Mesendoderm (in vitro differentiated cells): ENCODE measurements at regions not wholly inside any gene's neighbourhood (a gene's known extent, or its start where the extent isn't known, plus 50 kb on each side); places are given as distances from the start of the nearest gene placed in this dataset.
A peak's percentile ranks its signal among the peaks of the same experiment; 100 is the strongest.
"Not testable (repeated sequence)": the region's sequence is repeated elsewhere in the genome, so short reads cannot be mapped to it uniquely, and the experiment has no call there.

ENCODE experiments used
- DNase-seq: peaks from one replicate; pipeline ENCODE4 v3.0.0; 2013
- H2AK5ac ChIP-seq: 2 replicates; pipeline ENCODE4 v1.6.1; 2013; ENCODE audit warnings: low read length, inconsistent platforms
- H2BK120ac ChIP-seq: 2 replicates; pipeline ENCODE4 v1.6.1; 2013; ENCODE audit warnings: low read depth, mild to moderate bottlenecking, low read length, moderate library complexity, mixed read lengths
- H2BK15ac ChIP-seq: replicated peaks from 2 replicates; pipeline ENCODE4 v1.6.1; 2013; ENCODE audit warnings: low read depth, mild to moderate bottlenecking, moderate library complexity
- H2BK5ac ChIP-seq: 2 replicates; pipeline ENCODE4 v1.6.1; 2013; ENCODE audit warnings: low read length, inconsistent platforms
- H3K18ac ChIP-seq: 2 replicates; pipeline ENCODE4 v1.6.1; 2013; ENCODE audit warnings: mild to moderate bottlenecking, low read length, mixed read lengths
- H3K23ac ChIP-seq: one replicate; pipeline ENCODE4 v1.6.1; 2013; ENCODE audit warnings: low read length
- H3K27ac ChIP-seq: 2 replicates; pipeline ENCODE4 v1.5.1; 2013; ENCODE audit warnings: low read depth, mild to moderate bottlenecking, inconsistent platforms, low read length, moderate library complexity
- H3K27me3 ChIP-seq: 2 replicates; pipeline ENCODE4 v1.6.1; 2013; ENCODE audit warnings: low read length, control low read depth, mild to moderate bottlenecking, inconsistent platforms; ENCODE audit not compliant: insufficient read depth, poor library complexity
- H3K36me3 ChIP-seq: 2 replicates; pipeline ENCODE4 v1.6.1; 2013; ENCODE audit warnings: low read length, inconsistent platforms; ENCODE audit not compliant: control insufficient read depth, insufficient read depth
- H3K4ac ChIP-seq: one replicate; pipeline ENCODE4 v1.6.1; 2013; ENCODE audit warnings: low read depth, mild to moderate bottlenecking, low read length, moderate library complexity
- H3K4me1 ChIP-seq: 2 replicates; pipeline ENCODE4 v1.6.1; 2013; ENCODE audit warnings: low read depth, low read length, inconsistent platforms; ENCODE audit not compliant: control insufficient read depth
- H3K4me2 ChIP-seq: 2 replicates; pipeline ENCODE4 v1.6.1; 2013; ENCODE audit warnings: low read length
- H3K4me3 ChIP-seq: 2 replicates; pipeline ENCODE4 v1.5.1; 2013; ENCODE audit warnings: mild to moderate bottlenecking, low read length
- H3K56ac ChIP-seq: one replicate; pipeline ENCODE4 v1.6.1; 2013; ENCODE audit warnings: low read length
- H3K79me1 ChIP-seq: 2 replicates; pipeline ENCODE4 v1.6.1; 2013; ENCODE audit warnings: low read length, inconsistent platforms
- H3K79me2 ChIP-seq: 2 replicates; pipeline ENCODE4 v1.6.1; 2013; ENCODE audit warnings: mild to moderate bottlenecking, low read length; ENCODE audit not compliant: control insufficient read depth, insufficient read depth
- H3K9ac ChIP-seq: 2 replicates; pipeline ENCODE4 v1.6.1; 2013; ENCODE audit warnings: low read length, inconsistent platforms
- H4K5ac ChIP-seq: one replicate; pipeline ENCODE4 v1.6.1; 2013; ENCODE audit warnings: low read length
- H4K8ac ChIP-seq: one replicate; pipeline ENCODE4 v1.6.1; 2013; ENCODE audit warnings: low read depth, mild to moderate bottlenecking, control low read depth, low read length, moderate library complexity
- WGBS: extraction: QIAGEN DNeasy Blood & Tissue Kit; methylation state at CpG from one replicate; pipeline ENCODE4 v1.1.7; 2013; ENCODE audit warnings: low lambda C conversion rate, missing lambda C conversion rate; ENCODE audit not compliant: insufficient coverage; ENCODE audit errors: extremely low coverage; 5-methylcytosine and 5-hydroxymethylcytosine counted together

DNA sequence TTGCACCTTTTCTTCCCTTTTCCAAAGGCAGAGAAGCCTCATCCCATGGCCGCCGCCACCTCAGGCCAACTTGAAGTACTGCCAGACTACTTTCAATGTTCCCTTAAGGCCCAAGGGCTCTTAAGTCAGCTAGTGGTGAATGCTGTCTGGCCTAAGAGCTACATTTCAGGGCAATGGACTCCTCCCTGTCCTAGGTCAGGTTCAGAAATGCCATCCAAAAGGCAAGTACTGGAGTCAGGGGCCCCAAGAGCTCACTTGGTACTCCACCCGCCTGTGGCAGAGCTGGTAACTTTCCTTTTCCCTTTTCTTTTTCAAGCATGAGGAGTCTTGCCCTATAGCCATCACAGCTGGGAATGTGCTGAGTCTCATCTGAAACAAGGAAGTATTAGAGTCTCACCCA, 327.1 kb downstream of the NAP1L3 start:
- H2BK120ac ChIP-seq, result no peak overlapping the region
- H3K23ac ChIP-seq, result no peak overlapping the region
- DNase-seq, result peak; percentile 0
- no CpG with 5 or more reads among the region's 3 CpGs for WGBS
- H3K79me1 ChIP-seq, result no peaks in the 10 kb centered on the region
- no peak overlapping the region for H3K27ac ChIP-seq
- H3K4ac ChIP-seq, result no peak overlapping the region
- no peak overlapping the region for H2BK5ac ChIP-seq
- no peaks in the 10 kb centered on the region for H3K27me3 ChIP-seq
- no peak overlapping the region for H3K18ac ChIP-seq
- H3K4me1 ChIP-seq, result no peaks in the 10 kb centered on the region
- H3K9ac ChIP-seq, result no peak overlapping the region
- no peaks in the 10 kb centered on the region for H3K79me2 ChIP-seq
- no peak overlapping the region for H3K56ac ChIP-seq
- no peak overlapping the region for H3K4me2 ChIP-seq
- H3K36me3 ChIP-seq, result no peaks in the 10 kb centered on the region
- H4K8ac ChIP-seq, result no peak overlapping the region
- no peak overlapping the region for H2BK15ac ChIP-seq
- no peak overlapping the region for H2AK5ac ChIP-seq
- H4K5ac ChIP-seq, result no peak overlapping the region
- no peak overlapping the region for H3K4me3 ChIP-seq

DNA sequence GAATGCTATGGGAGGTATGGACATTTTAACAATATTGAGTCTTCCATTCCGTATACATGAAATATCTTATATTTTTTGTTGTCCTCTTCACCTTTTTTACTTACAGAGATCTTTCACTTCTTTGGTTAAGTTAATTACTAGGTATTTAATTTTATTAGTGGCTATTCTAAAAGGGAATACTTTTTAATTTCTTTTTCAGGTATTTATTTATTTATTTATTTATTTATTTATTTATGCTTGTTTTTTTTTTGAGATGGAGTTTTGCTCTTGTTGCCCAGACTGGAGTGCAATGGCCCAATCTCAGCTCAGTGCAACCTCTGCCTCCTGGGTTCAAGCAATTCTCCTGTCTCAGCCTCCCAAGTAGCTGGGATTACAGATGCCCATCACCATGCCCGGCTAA, 329.1 kb downstream of the NAP1L3 start:
- not testable (repeated sequence) for H3K36me3 ChIP-seq, H3K27me3 ChIP-seq, H2AK5ac ChIP-seq, H3K79me1 ChIP-seq, H3K4me3 ChIP-seq, H3K4ac ChIP-seq, H3K18ac ChIP-seq, H2BK5ac ChIP-seq, DNase-seq, H3K9ac ChIP-seq, H3K4me1 ChIP-seq, H3K56ac ChIP-seq, H4K5ac ChIP-seq, H4K8ac ChIP-seq, H3K79me2 ChIP-seq, H2BK15ac ChIP-seq, H3K23ac ChIP-seq, H3K27ac ChIP-seq, H3K4me2 ChIP-seq, H2BK120ac ChIP-seq
- no CpG with 5 or more reads among the region's 2 CpGs for WGBS

GRCh38 chrX:93332329-93332728, 341.0 kb downstream of the NAP1L3 start:
- no CpG with 5 or more reads among the region's 2 CpGs for WGBS
- Histone ChIP-seq H3K27me3 (no peaks in the 10 kb centered on the region), H3K4me2 (no peak overlapping the region), H3K56ac (no peak overlapping the region), H2BK15ac (no peak overlapping the region), H3K4ac (no peak overlapping the region), H3K9ac (no peak overlapping the region), H2AK5ac (no peak overlapping the region), H3K36me3 (no peaks in the 10 kb centered on the region), H3K4me3 (no peak overlapping the region), H3K18ac (no peak overlapping the region), H4K5ac (no peak overlapping the region), H3K79me1 (no peaks in the 10 kb centered on the region), H3K27ac (no peak overlapping the region), H2BK5ac (no peak overlapping the region), H3K4me1 (no peaks in the 10 kb centered on the region), H3K23ac (no peak overlapping the region), H4K8ac (no peak overlapping the region), H2BK120ac (no peak overlapping the region), H3K79me2 (no peaks in the 10 kb centered on the region)
- no peak for DNase-seq

DNA sequence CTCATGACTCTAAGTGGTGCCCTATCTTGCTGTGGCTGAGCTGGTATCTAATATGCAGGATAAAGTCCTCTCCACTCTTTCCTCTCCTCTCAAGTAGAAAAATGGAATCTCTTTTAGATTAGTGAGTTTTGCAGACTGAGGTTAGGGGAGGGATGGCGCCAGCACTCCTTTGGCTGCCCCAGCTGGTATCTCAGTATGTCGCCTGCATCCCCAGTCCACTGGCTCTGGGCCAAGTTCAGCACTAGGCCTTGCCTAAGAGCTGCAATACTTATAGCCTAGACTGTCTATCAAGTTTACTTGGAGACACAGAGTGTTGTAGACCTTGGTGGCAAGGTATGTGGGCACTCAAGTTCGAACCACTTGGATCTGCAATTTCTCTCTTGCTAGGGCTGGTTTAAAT, 351.3 kb downstream of the NAP1L3 start:
- Histone ChIP-seq H3K79me2 (no peaks in the 10 kb centered on the region), H3K56ac (no peak overlapping the region), H3K79me1 (no peaks in the 10 kb centered on the region), H3K27ac (no peak overlapping the region), H2AK5ac (no peak overlapping the region), H2BK5ac (no peak overlapping the region), H3K36me3 (no peaks in the 10 kb centered on the region), H4K5ac (no peak overlapping the region), H3K27me3 (no peaks in the 10 kb centered on the region), H4K8ac (no peak overlapping the region), H3K4me1 (no peaks in the 10 kb centered on the region), H3K4me2 (no peak overlapping the region), H2BK15ac (no peak overlapping the region), H3K18ac (no peak overlapping the region), H3K23ac (no peak overlapping the region), H3K4me3 (no peak overlapping the region), H3K9ac (no peak overlapping the region), H3K4ac (no peak overlapping the region), H2BK120ac (no peak overlapping the region)
- WGBS, result no CpG with 5 or more reads among the region's 3 CpGs
- DNase-seq, result no peak

DNA sequence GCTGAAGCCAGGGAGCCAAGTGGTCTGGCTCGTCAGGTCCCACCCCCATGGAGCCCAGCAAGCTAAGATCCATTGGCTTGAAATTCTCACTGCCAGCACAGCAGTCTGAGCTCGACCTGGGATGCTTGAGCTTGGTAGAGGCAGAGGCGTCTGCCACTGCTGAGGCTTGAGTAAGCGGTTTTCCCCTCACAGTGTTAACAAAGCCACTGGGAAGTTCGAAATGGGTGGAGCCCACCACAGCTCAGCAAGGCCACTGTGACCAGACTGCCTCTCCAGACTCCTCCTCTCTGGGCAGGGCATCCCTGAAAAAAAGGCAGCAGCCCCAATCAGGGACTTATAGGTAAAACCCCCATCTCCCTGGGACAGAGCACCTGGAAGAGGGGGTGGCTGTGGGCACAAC, 353.8 kb downstream of the NAP1L3 start:
- Histone ChIP-seq H3K36me3 (no peaks in the 10 kb centered on the region), H3K27me3 (no peaks in the 10 kb centered on the region), H3K4ac (no peak overlapping the region), H4K5ac (no peak overlapping the region), H2BK120ac (no peak overlapping the region), H3K27ac (no peak overlapping the region), H3K9ac (no peak overlapping the region), H2BK15ac (no peak overlapping the region), H2BK5ac (no peak overlapping the region), H3K4me3 (no peak overlapping the region), H3K4me2 (no peak overlapping the region), H3K4me1 (no peaks in the 10 kb centered on the region), H3K79me1 (no peaks in the 10 kb centered on the region), H2AK5ac (no peak overlapping the region), H3K23ac (no peak overlapping the region), H4K8ac (no peak overlapping the region), H3K79me2 (no peaks in the 10 kb centered on the region), H3K18ac (no peak overlapping the region), H3K56ac (no peak overlapping the region)
- no CpG with 5 or more reads among the region's 5 CpGs for WGBS
- DNase-seq, result no peak
